HG03469 (cell line): ENCODE measurements at regions not wholly inside any gene's neighbourhood (a gene's known extent, or its start where the extent isn't known, plus 50 kb on each side); places are given as distances from the start of the nearest gene placed in this dataset.

Source experiments
- ATAC-seq: cut with Tn5 transposase; IDR thresholded peaks from one replicate; pipeline ENCODE4 v1.9.1; 2021; ENCODE audit warnings: mild to moderate bottlenecking, moderate library complexity, moderate number of reproducible peaks; ENCODE audit not compliant: unreplicated experiment

DNA sequence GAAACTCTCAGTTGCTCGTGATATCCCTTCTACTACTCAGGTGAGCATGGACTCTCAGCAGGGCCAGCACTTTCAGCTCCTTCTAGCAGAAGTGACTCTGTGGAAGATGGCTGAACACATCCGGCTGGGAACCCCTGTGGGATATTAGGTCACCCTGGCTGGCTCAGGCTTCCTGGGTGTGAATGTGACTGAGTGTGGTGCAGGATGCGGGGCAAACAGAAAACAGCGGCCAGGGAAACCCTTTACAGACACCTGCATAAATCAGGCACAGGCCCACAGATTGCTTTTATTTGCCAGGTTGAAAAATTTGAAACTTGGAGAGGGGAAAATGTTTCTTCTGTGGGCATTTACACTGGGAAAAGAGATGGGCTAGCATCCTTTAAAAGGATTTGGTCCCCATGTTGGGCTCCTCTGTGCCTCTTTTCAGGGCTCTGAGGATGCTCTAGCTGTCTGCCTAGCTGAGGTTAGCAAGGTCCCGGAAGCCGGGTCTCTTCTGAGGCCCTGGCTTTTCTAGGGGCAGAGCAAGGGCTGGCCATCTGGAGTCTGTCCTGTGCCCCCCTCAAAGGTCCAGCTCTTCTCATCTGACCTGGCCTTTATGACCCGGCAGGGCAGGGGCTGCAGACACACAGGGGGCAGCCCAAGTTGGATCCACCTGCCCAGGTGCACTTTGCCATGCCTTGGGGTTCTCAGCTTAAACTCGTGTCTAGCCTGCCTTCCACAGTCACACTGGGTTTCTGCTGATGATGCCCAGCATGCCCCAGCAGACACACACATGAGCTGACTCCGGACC is 243.0 kb downstream of the SIPA1L2 start:
- ATAC-seq, result no peak

DNA sequence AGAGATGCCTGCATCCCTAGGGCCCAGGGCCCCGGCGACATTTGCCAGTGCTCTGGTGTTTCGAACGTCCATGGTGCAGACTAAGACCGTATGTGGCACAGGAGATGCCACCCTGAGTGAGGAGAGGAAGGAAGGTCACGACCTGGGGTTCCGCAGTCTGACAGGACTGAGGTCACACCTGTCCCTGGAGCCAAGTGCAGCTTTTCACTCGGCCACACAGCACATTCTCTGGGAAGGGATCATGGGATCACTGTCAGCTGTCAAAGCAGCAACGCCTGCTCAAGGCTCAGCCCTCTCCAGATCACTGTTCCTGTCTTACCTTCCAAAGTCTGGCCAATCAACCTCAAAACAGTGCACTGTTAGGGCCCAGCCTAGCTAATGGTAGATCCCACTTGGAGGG is 243.6 kb downstream of the SIPA1L2 start:
- no peak for ATAC-seq

DNA sequence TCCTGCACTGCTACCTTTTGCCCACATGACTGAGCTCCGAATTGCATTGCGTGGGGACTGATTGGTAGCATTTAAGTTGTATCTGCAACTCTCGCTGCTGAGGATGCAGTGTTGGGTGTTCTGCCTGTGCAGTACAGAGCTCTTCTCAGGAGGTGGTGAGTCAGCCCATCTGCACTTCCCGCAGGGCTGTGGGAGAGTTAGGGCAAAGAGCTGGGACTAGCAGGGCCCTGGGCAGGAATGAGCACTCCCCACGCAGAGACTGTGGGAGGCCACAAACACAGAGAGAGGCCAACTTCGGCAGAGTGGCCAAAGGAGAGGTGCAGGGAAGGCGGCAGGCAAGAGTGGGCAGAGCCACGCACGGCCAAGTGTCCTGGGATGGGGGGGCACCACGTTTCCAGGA is 244.7 kb downstream of the SIPA1L2 start:
- no peak for ATAC-seq

DNA sequence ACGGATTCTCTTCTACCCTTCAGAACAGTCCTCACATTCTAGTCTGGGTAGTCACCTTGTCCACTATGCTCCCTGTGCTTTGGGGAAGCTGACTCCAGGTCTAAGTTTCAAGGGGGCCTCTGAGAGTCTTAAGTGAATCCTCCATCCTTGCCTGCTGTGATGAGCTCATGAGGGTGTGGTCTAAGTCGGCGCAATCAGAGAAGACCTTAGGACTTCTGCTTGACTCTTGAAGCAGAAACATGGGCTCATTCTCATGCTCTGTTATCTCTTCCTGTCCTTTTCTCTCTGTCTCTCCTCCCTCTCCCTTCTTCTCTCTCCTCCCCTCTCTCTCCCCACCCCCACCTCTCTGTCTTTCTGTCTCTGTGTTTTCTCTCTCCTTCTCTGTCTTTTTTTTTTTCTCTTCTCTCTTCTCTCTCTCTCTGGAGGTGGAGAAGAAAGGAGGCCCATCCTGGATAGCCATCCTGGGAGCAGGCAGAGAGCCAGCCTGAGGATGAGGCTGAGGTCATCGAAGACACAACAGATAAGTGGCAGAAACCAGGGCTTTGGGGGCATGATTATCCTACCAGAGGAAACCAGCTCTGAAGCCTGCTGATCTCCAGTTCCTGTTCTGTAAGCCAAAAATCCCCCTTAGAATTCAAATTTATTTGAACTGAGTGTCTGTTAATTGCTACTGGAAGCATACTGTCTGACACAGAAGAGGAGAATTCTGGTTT is 245.6 kb downstream of the SIPA1L2 start:
- ATAC-seq, result no peak

DNA sequence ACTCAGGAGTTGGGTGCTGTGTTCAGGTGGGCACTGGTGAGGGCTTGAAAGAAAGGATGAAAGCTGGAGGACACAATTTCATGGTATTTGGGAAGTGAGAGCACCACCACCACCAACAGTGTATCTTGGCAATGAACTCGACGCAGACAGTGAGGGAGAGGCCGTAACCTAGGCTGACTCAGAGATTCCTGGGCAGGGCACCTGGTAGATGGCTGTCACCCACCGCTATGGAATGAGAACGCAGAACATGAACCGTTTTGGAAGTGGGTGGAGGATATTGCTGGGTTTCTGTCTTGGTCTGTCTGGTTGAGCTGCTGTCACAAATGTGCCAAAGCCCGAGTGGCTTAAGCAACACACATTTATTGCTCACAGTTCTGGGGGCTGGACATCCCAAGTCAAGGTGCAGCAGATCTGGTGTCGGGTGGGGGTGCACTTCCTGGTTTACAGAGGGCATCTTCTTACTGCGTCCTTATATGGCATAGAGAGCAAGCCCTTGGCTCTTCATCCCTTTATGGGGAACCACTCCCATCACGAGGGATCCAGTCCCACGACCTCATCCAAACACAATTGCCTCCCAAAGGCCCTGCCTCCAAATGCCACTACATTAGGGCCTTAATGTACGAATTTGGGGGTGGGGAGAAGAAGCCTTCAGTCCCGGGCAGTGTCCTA is 246.3 kb downstream of the SIPA1L2 start:
- ATAC-seq, result no peak

DNA sequence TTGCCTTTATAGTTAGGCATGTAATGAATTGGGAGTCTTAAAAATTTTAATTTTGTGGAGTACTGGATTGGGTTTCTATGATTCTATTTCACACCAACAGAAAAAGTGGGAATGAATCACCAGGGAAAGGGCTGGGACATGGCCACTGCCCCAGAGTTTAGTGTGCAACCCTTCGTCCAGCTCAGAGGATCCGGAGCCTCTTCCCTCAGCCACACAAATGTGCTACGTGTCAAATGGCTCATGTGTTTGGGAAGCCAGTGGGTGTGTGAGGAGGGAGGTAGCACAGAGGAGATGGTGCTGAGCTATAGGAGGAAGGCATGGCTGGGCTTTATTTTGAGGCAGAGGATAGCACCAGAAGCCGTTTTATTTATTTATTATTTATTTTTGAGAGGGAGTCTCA is 247.3 kb downstream of the SIPA1L2 start:
- ATAC-seq, result no peak

DNA sequence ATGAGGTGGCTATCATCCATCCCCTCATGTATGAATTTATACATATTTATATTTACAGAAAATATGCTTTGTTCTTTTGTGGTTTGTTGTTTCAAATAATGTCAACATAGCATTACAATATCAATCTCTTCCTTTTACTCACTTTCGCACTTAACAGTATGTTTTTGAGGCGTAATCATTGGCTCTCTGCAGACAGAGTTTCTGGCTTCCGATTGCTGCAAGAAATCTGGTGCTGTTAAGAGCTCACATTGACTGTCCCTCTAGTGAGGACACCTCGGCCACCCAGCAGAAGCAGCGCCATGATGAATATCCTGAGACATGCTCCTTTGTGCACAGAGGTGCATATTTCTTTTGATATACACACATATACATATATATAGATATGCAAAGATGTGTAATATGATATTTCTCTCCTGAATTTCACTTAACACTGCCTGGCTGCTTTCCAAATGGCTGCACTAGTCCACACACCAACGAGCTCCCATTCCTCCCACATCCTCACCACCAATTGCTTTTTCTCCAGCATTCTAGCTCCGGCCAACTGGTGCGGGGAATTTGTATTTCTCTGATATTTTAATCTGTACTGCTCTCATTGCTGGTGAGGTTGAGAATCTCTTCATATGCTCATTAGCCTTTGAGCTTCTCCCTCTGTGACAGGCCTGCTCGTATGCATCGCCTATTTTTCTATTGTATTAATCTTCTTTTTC is 248.4 kb downstream of the SIPA1L2 start:
- no peak for ATAC-seq

DNA sequence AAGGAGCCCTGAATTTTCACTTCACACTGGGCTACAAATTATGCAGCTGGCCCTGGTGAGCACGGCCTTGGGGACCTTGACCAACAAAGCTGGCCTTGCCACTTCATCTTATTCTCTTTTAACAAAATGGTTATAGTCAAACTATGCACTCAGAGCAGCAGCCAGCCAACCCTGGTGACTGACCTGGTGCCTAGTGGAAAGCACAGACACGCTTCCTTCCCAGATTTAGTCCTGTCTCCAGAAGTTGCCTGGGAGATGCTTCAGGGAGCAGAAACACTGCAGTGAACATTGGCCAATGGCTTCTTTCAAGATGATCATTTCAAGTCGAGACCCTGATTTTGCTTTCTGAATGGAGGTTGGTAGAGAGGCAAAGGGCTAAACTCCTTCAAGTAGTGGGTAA is 249.3 kb downstream of the SIPA1L2 start:
- no peak for ATAC-seq

DNA sequence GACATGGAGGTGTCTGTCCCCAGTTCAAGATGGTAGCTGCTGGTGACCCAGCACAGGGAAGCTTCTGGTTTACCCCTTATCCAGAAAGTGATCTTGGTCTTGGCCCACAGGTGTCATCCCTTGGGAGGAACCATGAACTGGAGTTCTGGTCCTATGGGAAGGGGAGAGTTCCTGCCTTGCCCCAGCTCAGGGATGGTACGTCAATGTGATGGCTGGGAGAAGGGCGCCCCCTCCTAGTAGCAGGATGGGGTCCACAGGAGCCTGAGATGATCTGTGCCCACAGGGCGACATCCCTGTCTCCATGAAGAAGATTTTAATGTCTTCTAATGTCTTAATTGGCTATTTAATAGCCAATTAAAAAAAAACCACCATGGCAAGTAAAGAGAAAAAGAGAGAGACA is 249.8 kb downstream of the SIPA1L2 start:
- ATAC-seq, result no peak

DNA sequence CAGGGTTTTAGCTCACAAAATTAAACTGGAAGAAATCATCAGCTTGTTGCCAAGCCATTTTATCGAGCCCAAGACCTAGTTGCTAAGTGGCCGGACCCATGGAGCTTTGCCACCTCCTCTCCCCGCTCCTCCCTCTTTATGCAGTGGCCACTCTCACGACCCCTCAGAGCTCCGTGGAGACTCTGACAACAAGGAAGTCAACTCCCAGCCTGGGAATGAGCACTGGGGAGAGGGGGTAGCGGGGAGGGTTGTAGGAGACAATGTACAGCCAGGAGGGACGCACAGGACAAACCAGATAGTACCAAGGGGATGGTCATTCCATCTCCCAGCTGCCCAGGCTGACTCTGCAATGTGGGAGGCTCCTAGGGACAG is 250.9 kb downstream of the SIPA1L2 start:
- ATAC-seq, result no peak

DNA sequence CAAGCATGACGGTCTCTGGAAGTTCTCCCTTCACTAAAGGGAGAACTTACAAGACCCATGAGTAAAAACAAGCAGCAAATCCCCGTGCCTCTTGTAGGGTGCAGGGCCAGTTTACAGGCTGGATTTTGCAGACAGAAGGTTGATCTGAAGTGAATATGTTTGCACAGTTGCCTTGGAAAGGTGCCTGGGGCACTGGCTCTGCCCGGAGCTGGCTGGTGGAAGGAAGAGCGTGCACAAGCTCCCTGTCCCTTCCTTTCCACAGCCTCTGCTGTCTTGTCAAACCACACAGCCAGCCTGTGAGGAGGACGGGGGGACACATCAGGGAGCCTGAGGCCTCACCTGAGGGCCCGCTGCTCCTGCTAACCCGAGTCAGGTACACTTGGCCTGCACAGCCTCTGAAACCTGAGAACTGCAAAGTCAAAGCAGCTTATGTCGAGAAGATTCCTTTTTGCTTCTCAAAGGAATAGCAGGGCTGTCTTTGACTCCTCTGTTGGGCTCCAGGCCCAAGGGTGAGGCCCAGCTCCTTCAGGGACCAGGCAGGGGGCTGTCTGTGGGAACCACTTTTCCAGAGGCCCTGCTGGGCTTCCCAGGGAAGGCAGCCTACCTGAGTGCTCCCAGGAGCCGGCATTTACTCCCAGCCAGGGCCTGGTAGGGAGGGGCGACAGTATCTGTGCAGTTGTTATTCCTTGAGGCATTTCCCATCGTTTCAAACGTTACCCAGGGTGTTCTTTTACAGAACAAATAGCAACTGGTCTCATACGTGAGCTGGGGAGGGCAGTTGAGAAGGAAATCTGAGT is 251.5 kb downstream of the SIPA1L2 start:
- ATAC-seq, result no peak

DNA sequence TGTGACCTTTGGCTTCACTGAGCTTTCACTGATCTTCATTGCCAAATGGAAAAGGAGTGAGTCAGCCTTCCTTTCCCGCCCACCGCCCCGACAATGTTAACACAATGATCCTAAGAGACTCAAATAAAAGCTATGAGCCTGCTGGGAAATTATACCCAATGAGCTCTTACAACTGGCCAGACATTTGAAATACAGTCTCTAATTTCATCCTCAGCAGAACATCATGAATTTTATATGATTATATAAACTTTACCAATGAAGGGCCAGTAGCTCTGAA is 252.5 kb downstream of the SIPA1L2 start:
- no peak for ATAC-seq

DNA sequence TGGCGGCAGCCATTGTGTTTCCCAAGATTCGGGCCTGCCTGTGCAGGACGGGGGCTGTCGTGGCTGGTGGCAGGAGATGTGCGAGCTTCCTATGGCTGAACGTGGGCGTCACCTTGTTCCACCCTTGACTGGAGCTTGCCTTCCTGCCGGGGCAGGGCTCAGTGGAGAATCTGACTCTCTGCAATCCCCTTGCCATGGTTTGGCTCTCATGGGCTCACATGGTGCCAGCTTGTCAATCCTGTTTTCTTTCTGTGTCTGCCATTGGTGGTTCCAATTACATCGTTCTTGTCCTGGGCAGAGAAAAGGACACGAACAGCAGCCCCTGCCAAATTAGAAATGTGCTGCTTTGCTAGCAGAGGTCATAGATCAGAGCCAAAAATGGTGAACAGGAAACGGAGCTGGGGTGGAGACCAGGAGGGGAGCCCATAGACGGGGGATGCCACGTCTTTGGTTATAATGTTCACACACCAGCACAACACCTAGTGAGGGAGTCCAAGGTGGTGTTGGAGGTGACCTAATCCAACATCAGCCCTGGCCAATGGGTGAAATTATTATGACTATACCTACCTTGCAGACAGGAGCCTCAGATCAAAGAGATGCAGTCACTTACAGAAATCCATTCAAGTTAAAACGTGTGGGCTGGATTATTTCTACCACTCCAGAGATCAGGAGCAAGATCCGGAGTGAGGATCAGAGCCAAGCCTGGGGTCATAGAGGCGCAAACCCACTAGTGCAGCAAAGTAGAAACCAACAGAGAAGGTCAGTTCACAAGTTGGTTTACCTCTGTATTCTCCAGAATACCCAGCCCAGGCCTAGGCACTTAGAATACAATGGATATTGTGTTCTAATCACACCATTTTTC is 253.1 kb downstream of the SIPA1L2 start:
- no peak for ATAC-seq

DNA sequence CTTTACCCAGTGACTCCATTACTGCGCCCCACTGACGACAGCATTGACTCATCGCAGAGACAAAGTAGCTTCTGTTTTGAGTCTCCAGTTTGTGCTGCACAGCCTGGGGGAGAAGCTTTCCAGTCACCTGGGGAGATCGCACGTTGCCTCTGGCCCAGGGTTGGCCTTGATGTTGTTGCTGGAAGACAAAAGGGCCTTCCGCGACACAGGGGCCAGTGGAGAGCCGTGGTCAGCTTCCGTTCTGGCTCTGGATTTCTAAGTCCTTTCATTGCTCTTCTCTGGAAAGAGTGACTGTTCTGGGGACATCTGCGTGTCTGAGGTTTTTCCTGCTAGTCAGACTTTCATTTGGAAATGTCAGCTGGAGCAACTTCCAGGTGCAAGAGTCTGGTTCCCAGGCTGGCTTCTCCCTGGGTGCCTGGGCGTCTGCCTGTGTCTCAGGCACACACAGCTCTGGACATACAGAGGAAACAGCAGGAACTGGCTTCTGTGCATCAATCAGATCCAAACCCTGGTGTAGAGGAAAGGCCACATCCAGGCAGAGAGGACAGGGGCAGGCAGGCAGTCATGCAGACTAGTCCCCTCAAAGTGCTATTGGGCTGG is 257.0 kb downstream of the SIPA1L2 start:
- no peak for ATAC-seq

DNA sequence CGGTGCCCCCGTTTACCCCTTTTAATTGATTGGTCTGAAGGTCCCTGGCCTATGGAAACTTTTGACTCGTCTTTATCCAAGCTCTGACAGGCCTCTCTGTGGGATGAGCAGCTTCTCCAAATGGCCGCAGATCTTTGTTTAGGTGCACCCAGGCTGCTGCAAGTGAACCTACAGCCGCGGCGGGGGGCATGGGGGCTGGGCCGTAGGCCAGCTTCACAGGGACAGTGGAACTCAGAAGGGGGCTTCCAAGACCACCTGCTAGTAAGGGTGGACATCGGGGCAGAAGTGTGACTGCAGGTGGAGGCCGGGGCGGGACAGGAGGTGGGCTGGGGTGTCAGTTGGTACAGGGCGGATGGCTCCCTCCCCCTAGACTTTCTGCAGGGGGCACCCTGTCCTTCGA is 257.5 kb downstream of the SIPA1L2 start:
- no peak for ATAC-seq

DNA sequence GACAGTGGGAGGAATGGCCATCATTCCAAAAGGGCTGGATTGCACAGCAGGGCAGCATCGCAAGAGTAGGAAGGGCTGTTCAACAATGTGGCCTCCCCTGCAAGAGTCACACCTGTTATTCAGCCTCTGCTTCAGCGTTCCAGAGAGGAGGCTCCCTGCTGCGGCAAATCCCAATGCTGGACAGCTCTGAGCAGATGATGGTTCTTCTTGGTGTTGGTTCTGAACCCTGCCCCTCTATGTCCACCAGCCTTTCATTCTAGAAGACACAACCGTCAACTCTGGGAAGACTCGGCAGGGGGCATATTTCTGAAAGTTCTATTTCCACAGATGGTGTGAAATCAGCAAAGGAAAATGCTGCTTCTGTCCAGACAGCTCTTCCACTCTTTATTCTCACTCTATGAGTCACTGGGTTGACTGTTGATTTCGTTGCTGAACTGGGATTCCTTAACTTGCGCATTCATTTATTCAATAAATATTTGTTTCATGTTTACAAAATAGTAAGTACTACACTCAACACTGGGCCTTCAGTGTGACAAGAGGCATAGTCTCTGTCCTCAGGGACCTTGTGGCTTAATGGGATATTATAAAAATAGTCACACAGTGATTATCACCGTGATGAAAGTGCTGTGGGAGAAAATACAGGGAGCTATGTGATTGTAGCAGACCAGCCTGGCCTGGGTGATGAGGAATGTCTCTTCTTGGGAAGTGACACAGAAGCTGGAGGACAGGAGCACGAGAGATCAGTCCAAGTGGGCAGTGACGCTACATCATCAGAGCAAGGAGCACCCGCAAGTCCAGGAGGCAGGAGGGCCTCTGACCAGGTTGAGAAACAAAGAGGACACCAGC is 260.3 kb downstream of the SIPA1L2 start:
- no peak for ATAC-seq

DNA sequence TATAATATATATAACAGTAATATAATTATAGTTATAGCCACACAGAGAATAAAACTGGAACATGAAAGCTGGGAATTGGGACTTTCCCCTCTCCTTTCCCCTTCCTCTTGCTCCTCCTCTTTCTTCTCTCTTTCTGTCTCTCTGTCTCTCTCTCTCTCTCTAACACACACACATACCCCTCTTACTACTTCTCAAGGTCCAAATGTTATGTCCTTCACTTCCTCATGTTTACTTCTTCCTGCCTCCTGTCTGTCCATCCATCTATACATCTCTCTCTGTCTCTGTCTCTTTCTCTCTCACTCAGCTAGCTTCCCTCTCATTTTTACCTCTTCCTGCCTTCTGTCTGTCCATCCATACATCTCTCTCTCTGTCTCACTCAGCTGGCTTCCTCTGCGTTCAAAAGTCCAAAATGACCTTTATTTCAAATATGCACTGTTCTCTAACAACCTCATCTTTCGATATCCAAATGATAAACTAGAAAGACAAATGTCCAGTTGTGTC is 261.1 kb downstream of the SIPA1L2 start:
- no peak for ATAC-seq

DNA sequence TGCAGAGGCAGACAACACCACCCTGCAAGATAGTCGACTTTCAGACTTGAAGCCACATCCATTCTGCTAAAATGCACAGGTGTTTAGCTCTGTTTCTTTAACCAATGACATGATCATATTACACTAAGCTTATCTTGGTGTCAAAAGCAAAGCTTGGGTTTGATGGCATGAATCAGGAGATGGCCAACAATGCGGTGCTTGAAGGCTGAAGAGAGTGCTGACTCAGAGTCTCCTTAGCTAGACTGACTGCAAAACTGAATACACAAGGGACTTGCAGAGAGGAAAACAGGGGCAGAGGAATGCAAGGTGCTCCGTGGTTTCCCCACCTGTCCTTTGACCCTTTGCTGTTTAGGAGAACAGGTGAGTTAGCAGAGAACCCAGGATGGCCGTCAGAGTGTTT is 262.6 kb downstream of the SIPA1L2 start:
- no peak for ATAC-seq
